Upper lobe of left lung (tissue), 6 donors: ENCODE measurements at regions not wholly inside any gene's neighbourhood (a gene's known extent, or its start where the extent isn't known, plus 50 kb on each side); places are given as distances from the start of the nearest gene placed in this dataset.
A peak's percentile ranks its signal among the peaks of the same experiment; 100 is the strongest.
"Not testable (repeated sequence)": the region's sequence is repeated elsewhere in the genome, so short reads cannot be mapped to it uniquely, and the experiment has no call there.

Source experiments
- ATAC-seq, 2 donors: fragments of 200-7000 bp; cut with Tn5 transposase; one replicate each; pipeline ENCODE4 v1.9.1; 2022; ENCODE audit warnings: mild to moderate bottlenecking in 2 of 2, moderate library complexity in 2 of 2; ENCODE audit not compliant: low FRiP score in 2 of 2
- DNase-seq, 2 donors: peaks; one replicate each; pipeline ENCODE4 v3.0.0-alpha.2; 2019 to 2020
- H3K27ac ChIP-seq, 4 donors: fragments of 200-600 bp; sonication (generic); one replicate each; pipeline ENCODE4 v1.5.1; 2016 to 2019
- H3K27me3 ChIP-seq, 4 donors: fragments of 200-600 bp; sonication (generic); one replicate each; pipeline ENCODE4 v1.5.1; 2017 to 2019
- H3K36me3 ChIP-seq, 4 donors: fragments of 200-600 bp; sonication (generic); one replicate each; pipeline ENCODE4 v1.5.1; 2016 to 2019
- H3K4me1 ChIP-seq, 4 donors: fragments of 200-600 bp; sonication (generic); one replicate each; pipeline ENCODE4 v1.5.1; 2018 to 2019
- H3K4me3 ChIP-seq, 4 donors: fragments of 200-600 bp; sonication (generic); one replicate each; pipeline ENCODE4 v1.5.1; 2017 to 2019; ENCODE audit warnings: mild to moderate bottlenecking in 2 of 4, moderate library complexity in 1 of 4
- H3K9me3 ChIP-seq, 4 donors: fragments of 200-600 bp; sonication (generic); one replicate each; pipeline ENCODE4 v1.5.1; 2018 to 2019
- EP300 ChIP-seq, 4 donors: sonication (generic); formaldehyde crosslinking; IDR thresholded peaks; one replicate each; pipeline ENCODE4 v1.5.1; 2017; ENCODE audit warnings: antibody characterized with exemption in 4 of 4, control low read depth in 2 of 4
- POLR2A ChIP-seq, 4 donors: fragments of 450-650 bp; IDR thresholded peaks; one replicate each; pipeline ENCODE4 v1.5.1; 2016 to 2017; ENCODE audit warnings: antibody characterized with exemption in 4 of 4, mild to moderate bottlenecking in 2 of 4
- POLR2AphosphoS5 ChIP-seq, 2 donors: sonication (generic); formaldehyde crosslinking; IDR thresholded peaks; one replicate each; pipeline ENCODE4 v1.5.1; 2017; ENCODE audit warnings: antibody characterized with exemption in 2 of 2
- WGBS, 2 donors: methylation state at CpG; one replicate each; pipeline ENCODE4 v1.1.5; 2017 to 2018; 5-methylcytosine and 5-hydroxymethylcytosine counted together
- TF ChIP-seq, protein P1 (sequence below), 6 experiments: fragments of 450-650 bp in 4 of 6; fragments of 200-600 bp in 2 of 6; sonication (generic) in 2 of 6; IDR thresholded peaks; one replicate each; pipeline ENCODE4 v1.5.1; 2016 to 2019; ENCODE audit warnings: antibody characterized with exemption in 6 of 6
- donor health status: DM: no; HTN: no; CAD: no; lungs with moderate emphysema.
- donor health status: DM: no; HTN: yes; CAD: no; lungs with severe emphysema.

DNA sequence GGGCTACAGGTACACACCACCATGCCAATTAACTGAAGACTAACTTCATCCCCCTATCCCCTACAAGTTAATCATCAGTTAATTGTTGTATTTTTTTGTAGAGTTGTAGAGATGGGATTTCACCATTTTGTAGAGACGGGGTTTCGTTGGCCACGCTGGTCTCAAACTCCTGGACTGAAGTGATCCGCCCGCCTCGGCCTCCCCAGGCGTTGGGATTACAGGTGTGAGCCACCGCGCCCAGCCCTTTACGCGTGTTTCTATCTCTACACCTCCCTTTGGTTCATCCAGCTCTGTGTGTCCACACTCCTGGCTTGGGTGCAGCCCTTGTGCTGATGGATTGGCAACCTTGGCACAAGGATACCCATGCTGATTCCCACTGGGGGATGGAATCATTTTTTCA is 258.8 kb downstream of the FAM43A start:
- no peak for ATAC-seq
- WGBS, 2 donors = 91 to 97% methylated on average over 11 of the region's 11 CpGs
- no peaks in the 10 kb centered on the region for H3K9me3 ChIP-seq
- TF ChIP-seq, protein P1, sequence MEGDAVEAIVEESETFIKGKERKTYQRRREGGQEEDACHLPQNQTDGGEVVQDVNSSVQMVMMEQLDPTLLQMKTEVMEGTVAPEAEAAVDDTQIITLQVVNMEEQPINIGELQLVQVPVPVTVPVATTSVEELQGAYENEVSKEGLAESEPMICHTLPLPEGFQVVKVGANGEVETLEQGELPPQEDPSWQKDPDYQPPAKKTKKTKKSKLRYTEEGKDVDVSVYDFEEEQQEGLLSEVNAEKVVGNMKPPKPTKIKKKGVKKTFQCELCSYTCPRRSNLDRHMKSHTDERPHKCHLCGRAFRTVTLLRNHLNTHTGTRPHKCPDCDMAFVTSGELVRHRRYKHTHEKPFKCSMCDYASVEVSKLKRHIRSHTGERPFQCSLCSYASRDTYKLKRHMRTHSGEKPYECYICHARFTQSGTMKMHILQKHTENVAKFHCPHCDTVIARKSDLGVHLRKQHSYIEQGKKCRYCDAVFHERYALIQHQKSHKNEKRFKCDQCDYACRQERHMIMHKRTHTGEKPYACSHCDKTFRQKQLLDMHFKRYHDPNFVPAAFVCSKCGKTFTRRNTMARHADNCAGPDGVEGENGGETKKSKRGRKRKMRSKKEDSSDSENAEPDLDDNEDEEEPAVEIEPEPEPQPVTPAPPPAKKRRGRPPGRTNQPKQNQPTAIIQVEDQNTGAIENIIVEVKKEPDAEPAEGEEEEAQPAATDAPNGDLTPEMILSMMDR (IDR thresholded peaks at IDR 0.05) = no peak
- TF ChIP-seq POLR2AphosphoS5 (IDR thresholded peaks at IDR 0.05) (no peak), EP300 (IDR thresholded peaks at IDR 0.05) (no peak), POLR2A (IDR thresholded peaks at IDR 0.05) (no peak)
- H3K27ac ChIP-seq = no peak overlapping the region
- H3K4me1 ChIP-seq = no peaks in the 10 kb centered on the region
- no peaks in the 10 kb centered on the region for H3K36me3 ChIP-seq
- no peak overlapping the region for H3K4me3 ChIP-seq
- no peaks in the 10 kb centered on the region for H3K27me3 ChIP-seq
- DNase-seq = peak in 1 of 2 donors; percentile 45

DNA sequence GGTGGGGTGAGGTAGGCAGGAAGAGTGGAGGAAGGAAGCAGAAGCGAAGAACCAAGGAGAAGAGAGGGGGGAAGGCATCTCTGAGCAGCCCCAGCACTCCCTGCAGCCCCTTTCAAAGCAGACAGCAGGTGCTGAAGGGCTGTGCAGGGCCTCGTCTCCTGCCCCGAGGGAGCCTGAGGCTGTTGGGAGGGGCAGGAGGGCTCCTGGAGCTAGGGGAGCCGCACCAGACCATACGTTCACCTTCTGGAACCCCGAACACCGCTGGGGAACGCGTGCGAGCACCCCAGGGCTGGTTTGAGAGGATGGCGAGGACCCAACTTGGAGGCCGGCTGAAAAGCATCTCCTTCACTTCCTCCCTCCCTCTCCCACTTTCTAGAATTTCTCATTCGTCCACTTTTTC is 259.8 kb downstream of the FAM43A start:
- DNase-seq = peak in 1 of 2 donors; percentile 54
- WGBS, 2 donors = 77 to 85% methylated on average over 13 of the region's 13 CpGs
- ATAC-seq = no peak
- H3K36me3 ChIP-seq = no peaks in the 10 kb centered on the region
- no peak overlapping the region for H3K27ac ChIP-seq
- no peaks in the 10 kb centered on the region for H3K27me3 ChIP-seq
- H3K9me3 ChIP-seq = no peaks in the 10 kb centered on the region
- no peaks in the 10 kb centered on the region for H3K4me1 ChIP-seq
- TF ChIP-seq POLR2A (IDR thresholded peaks at IDR 0.05) = no peak
- TF ChIP-seq POLR2AphosphoS5 (IDR thresholded peaks at IDR 0.05) = no peak
- TF ChIP-seq, protein P1 (IDR thresholded peaks at IDR 0.05) = no peak
- TF ChIP-seq EP300 (IDR thresholded peaks at IDR 0.05) = no peak
- H3K4me3 ChIP-seq = no peak overlapping the region

GRCh38 chr3:194946091-194946490 is 260.4 kb downstream of the FAM43A start:
- H3K27ac ChIP-seq = no peak overlapping the region
- 76% methylated on average over 9 of the region's 9 CpGs for WGBS, 2 donors
- no peak overlapping the region for H3K4me3 ChIP-seq
- no peaks in the 10 kb centered on the region for H3K36me3 ChIP-seq
- TF ChIP-seq EP300 (IDR thresholded peaks at IDR 0.05) = no peak
- TF ChIP-seq, protein P1 (IDR thresholded peaks at IDR 0.05) = no peak
- no peak for TF ChIP-seq POLR2A (IDR thresholded peaks at IDR 0.05)
- TF ChIP-seq POLR2AphosphoS5 (IDR thresholded peaks at IDR 0.05) = no peak
- no peaks in the 10 kb centered on the region for H3K4me1 ChIP-seq
- ATAC-seq (no peak), DNase-seq (no peak)
- no peaks in the 10 kb centered on the region for H3K9me3 ChIP-seq
- H3K27me3 ChIP-seq = no peaks in the 10 kb centered on the region

- Histone ChIP-seq H3K9me3 (no peaks in the 10 kb centered on the region), H3K4me1 (peaks cover 8 to 15% (median 12%) of the 10 kb centered on the region in 4 donors), H3K27ac (no peak overlapping the region), H3K27me3 (no peaks in the 10 kb centered on the region), H3K4me3 (no peak overlapping the region), H3K36me3 (no peaks in the 10 kb centered on the region)
- DNase-seq (no peak), ATAC-seq (no peak)
- WGBS, 2 donors = 76 to 78% methylated on average over 3 of the region's 3 CpGs
- no peak for TF ChIP-seq POLR2AphosphoS5 (IDR thresholded peaks at IDR 0.05)
- TF ChIP-seq, protein P1 (IDR thresholded peaks at IDR 0.05) = no peak
- no peak for TF ChIP-seq EP300 (IDR thresholded peaks at IDR 0.05)
- no peak for TF ChIP-seq POLR2A (IDR thresholded peaks at IDR 0.05)
These were observed 263.9 kb downstream of the FAM43A start for GRCh38 chr3:194949592-194949991.

GRCh38 chr3:194950906-194951628 is 265.4 kb downstream of the FAM43A start:
- TF ChIP-seq EP300 (IDR thresholded peaks at IDR 0.05) (no peak), POLR2AphosphoS5 (IDR thresholded peaks at IDR 0.05) (no peak), POLR2A (IDR thresholded peaks at IDR 0.05) (no peak)
- TF ChIP-seq, protein P1 (IDR thresholded peaks at IDR 0.05) = no peak
- H3K4me1 ChIP-seq = peaks cover 8 to 15% (median 12%) of the 10 kb centered on the region in 4 donors
- no peaks in the 10 kb centered on the region for H3K36me3 ChIP-seq
- peak in 1 of 2 donors; percentile 32 for DNase-seq
- ATAC-seq = no peak
- H3K27ac ChIP-seq = no peak overlapping the region
- no peaks in the 10 kb centered on the region for H3K27me3 ChIP-seq
- H3K9me3 ChIP-seq = no peaks in the 10 kb centered on the region
- WGBS, 2 donors = 64 to 65% methylated on average over 18 of the region's 18 CpGs
- no peak overlapping the region for H3K4me3 ChIP-seq

DNA sequence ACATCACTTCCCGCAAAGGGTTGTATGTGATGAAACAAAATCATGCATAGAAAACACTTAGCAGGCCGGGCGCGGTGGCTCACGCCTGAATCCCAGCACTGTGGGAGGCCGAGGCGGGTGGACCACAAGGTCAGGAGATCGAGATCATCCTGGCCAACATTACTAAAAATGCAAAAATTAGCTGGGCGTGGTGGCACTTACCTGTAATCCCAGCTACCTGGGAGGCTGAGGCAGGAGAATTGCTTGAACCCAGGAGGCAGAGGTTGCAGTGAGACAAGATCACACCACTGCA is 265.9 kb downstream of the FAM43A start:
- H3K9me3 ChIP-seq, ATAC-seq, H3K27ac ChIP-seq, H3K27me3 ChIP-seq, H3K4me3 ChIP-seq, H3K36me3 ChIP-seq: not testable (repeated sequence)
- H3K4me1 ChIP-seq = peaks cover 8 to 15% (median 12%) of the 10 kb centered on the region in 4 donors
- DNase-seq = peak in 1 of 2 donors; percentile 41
- WGBS, 2 donors = 80 to 96% methylated on average over 9 of the region's 9 CpGs
